GM21526 (cell line): ENCODE measurements at regions not wholly inside any gene's neighbourhood (a gene's known extent, or its start where the extent isn't known, plus 50 kb on each side); places are given as distances from the start of the nearest gene placed in this dataset.

Source experiments
- ATAC-seq: cut with Tn5 transposase; IDR thresholded peaks from one replicate; pipeline ENCODE4 v1.9.1; 2021; ENCODE audit warnings: moderate library complexity; ENCODE audit not compliant: unreplicated experiment, low FRiP score

- no peak for ATAC-seq
These were observed 2154.9 kb downstream of the LRRC4C start for GRCh38 chr11:39304586-39304985.

DNA sequence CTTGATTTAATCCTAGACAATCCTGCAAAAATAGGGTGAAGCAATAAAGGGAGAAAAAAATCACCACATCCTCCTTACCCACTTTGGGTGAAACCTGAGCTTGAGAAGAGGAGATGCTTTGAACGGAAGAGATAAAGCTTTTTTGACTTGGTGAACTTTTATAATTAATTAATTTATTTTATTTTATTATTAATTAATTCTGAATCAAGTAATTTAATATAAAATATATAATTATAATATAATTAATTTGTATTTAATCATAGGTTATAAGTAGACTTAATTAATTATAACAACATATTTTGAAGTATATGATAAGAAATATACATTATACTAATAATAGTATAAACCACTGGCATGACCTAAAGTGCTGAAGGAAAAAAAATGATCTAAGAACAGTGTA lies 2164.8 kb downstream of the LRRC4C start:
- ATAC-seq, result no peak

DNA sequence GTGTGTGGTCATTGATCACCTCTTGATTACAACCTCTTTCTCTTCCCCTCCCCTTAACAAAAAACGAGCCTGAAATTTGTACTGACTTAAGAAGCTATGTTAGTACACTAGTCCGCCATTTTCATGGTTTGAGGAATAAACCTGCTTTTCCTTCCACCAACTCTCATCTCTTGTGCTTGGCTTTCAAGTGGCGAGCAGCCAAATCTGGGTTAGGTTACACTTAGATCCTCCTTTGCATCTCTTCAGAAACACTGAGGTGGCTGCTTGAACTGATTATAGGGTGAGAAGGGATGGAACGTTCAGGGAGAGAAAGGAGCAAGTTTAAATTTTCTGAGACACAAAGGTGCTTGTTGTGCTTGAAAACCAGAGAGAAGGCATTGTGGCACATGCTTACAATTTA lies 2171.4 kb downstream of the LRRC4C start:
- ATAC-seq, result no peak

GRCh38 chr11:39268176-39268690 lies 2191.2 kb downstream of the LRRC4C start:
- no peak for ATAC-seq

DNA sequence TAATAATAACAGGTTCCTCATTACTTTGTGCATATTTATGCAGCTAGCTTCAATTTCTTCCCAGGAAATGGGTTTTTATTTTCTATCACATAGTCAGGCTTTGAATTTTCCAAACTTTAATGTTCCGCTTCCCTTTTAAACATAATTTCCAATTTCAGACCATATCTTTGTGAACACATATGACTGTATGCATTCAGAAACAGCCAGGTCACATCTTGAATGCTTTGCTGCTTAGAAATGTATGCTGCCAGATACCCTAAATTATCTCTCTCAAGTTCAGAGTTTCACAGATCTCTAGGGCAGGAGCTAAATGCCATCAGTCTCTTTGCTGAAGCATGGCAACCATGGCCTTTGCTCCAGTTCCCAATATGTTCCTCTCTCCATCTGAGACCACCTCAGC lies 2203.8 kb downstream of the LRRC4C start:
- ATAC-seq, result no peak

GRCh38 chr11:39249566-39250365 lies 2209.7 kb downstream of the LRRC4C start:
- no peak for ATAC-seq

- ATAC-seq, result no peak
These were observed 2211.8 kb downstream of the LRRC4C start for GRCh38 chr11:39247570-39248137.

DNA sequence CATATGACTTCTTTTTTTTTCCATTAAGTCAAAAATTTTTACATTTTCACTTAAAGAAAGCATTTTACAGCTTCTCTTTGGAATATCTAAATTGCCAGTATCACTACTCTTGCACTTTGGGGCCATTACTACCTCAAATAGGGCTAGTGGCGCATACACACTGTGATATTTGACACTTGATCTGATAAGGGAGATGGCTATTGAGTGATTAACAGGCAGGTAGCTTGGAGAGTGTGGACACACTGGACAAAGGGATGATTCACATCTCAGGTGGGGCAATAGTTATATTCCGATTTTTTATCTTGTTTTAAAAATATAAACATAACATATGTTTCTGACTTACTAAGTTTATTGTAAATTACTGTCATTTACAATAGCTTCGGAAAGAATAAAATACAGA lies 2219.9 kb downstream of the LRRC4C start:
- ATAC-seq, result no peak

DNA sequence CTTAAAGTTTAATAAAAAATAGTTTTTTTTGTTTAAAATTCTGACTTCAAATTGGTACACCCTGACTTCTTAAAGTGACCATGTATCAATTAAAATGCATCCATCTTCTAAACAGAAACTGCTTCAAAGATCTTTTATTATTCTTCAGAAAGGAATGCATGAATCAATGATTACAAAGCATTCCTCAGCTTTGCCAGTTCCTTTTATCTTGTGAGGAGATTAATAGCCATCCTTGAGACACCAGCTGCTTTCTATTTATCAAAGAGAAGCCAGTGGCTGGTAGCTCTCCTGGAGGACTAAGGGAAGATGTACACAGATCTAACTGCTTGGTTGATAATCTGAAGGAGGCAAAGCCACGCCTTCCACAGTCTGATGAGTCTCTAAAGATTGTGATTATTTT lies 2222.5 kb downstream of the LRRC4C start:
- no peak for ATAC-seq

GRCh38 chr11:39221550-39222138 lies 2237.8 kb downstream of the LRRC4C start:
- no peak for ATAC-seq

DNA sequence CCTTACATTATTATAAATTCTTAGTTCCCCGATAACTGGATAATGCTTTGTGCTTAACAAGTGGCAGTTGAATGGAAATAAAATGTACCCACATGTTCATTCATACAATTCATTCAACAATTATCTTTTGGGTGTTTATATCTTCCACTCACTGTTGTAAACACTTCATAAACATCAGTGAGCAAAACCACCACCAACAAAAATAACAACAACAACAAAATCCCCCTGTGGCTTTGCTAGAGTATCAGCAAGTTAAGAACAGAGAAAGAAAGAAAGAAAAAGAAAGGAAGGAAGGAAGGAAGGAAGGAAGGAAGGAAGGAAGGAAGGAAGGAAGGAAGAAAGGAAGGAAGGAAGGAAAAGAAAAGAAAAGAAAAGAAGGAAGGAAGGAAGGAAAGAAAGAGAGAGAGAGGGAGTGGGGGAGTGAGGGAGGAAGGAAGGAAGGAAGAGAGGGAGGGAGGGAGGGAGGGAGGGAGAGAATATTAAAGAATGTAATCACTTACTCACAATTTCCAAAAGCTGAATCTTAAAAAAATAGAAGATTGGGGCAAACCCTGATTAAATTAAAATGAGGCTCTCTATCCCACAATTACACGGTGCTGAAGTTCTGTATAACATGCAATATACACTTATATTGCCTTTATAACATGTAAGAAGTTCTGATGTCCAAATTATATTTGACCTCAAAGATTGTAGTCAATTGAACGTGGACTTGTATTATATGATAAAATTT lies 2238.8 kb downstream of the LRRC4C start:
- no peak for ATAC-seq

DNA sequence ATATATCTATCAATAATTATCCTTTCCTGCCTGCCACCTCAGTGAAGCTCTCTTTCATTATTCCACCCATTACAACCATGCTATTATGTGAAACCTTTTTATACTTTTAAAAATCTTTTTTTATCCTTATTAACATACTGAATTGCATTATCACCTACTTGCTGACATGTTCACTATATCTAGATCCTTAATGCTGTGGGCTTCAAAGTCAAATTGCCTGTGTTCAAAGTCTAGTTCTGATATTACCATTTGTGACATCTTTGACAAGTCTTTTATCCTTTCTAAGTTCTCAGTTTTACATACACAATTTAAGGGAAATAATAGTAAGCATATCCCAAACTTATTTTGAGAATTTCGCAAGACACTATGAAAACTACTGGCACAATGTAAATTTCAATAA lies 2239.4 kb downstream of the LRRC4C start:
- no peak for ATAC-seq

GRCh38 chr11:39209981-39210380 lies 2249.5 kb downstream of the LRRC4C start:
- no peak for ATAC-seq

GRCh38 chr11:39205236-39205995 lies 2254.0 kb downstream of the LRRC4C start:
- ATAC-seq, result no peak

DNA sequence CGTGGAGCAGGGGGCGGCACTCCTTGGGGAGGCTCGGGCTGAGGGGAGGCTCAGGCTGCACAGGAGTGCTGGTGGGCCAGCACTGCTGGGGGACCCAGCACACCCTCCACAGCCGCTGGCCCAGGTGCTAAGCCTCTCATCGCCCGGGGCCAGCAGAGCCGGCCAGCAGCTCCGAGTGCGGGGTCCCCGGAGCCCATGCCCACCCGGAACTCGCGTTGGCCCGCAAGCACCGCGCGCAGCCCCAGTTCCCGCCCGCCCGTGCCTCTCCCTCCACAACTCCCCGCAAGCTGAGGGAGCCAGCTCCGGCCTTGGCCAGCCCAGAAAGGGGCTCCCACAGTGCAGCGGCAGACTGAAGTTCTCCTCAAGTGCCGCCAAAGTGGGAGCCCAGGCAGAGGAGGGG lies 2266.8 kb downstream of the LRRC4C start:
- ATAC-seq, result no peak

GRCh38 chr11:39190751-39191150 lies 2268.7 kb downstream of the LRRC4C start:
- ATAC-seq, result no peak

- ATAC-seq, result no peak
These were observed 2281.8 kb downstream of the LRRC4C start for GRCh38 chr11:39177678-39178077.

DNA sequence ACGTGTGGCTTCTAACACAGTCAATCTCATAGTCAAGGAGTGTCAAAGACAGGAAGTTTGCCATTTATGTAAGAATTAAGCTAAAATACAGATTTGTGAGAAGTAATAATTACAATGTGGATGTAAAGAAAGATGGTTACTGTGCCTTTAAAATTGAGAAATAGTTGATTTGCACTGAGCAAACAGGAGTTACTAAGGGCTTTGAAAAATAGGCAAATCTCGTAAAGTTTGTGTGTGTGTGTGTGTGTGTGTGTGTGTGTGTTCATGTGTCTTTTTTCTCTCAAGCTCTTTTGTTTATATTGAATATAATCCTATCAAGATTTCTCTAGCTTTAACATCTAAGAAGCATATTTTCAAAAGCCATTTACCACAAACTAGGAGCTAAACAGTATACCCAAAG lies 2284.5 kb downstream of the LRRC4C start:
- no peak for ATAC-seq

GRCh38 chr11:39174196-39174595 lies 2285.3 kb downstream of the LRRC4C start:
- no peak for ATAC-seq

- no peak for ATAC-seq
These were observed 2294.4 kb downstream of the LRRC4C start for GRCh38 chr11:39165021-39165420.
